Mesenchymal stem cell (in vitro differentiated cells and primary cell): ENCODE measurements at regions not wholly inside any gene's neighbourhood (a gene's known extent, or its start where the extent isn't known, plus 50 kb on each side); places are given as distances from the start of the nearest gene placed in this dataset.
A peak's percentile ranks its signal among the peaks of the same experiment; 100 is the strongest.

Source experiments
- DNase-seq: peaks from one replicate; pipeline ENCODE4 v3.0.0-alpha.2; 2013
- H2AFZ ChIP-seq: one replicate; pipeline ENCODE4 v1.6.1; 2013; ENCODE audit warnings: low read depth, mild to moderate bottlenecking, control low read depth, inconsistent platforms, low read length, moderate library complexity
- H2AK5ac ChIP-seq: 2 replicates; pipeline ENCODE4 v1.6.1; 2013; ENCODE audit warnings: low read length, moderate library complexity, mild to moderate bottlenecking, inconsistent platforms; ENCODE audit not compliant: severe bottlenecking
- H2BK120ac ChIP-seq: one replicate; pipeline ENCODE4 v1.6.1; 2013; ENCODE audit warnings: low read depth, mild to moderate bottlenecking, inconsistent platforms, low read length, moderate library complexity
- H2BK12ac ChIP-seq, 2 experiments: one replicate each; pipeline ENCODE4 v1.6.1; 2013; ENCODE audit warnings: inconsistent platforms in 2 of 2, low read length in 2 of 2, mild to moderate bottlenecking in 2 of 2, moderate library complexity in 2 of 2, control low read depth in 1 of 2
- H2BK15ac ChIP-seq: one replicate; pipeline ENCODE4 v1.6.1; 2013; ENCODE audit warnings: mild to moderate bottlenecking, low read depth, inconsistent platforms; ENCODE audit not compliant: poor library complexity, severe bottlenecking
- H2BK5ac ChIP-seq: 2 replicates; pipeline ENCODE4 v1.6.1; 2013; ENCODE audit warnings: low read depth, mild to moderate bottlenecking, low read length, control low read depth, inconsistent platforms; ENCODE audit not compliant: poor library complexity, severe bottlenecking
- H3K14ac ChIP-seq, 2 experiments: one replicate each; pipeline ENCODE4 v1.6.1; 2013; ENCODE audit warnings: inconsistent platforms in 2 of 2, low read length in 2 of 2, control low read depth in 1 of 2, mild to moderate bottlenecking in 1 of 2, moderate library complexity in 1 of 2
- H3K18ac ChIP-seq, 2 experiments: one replicate each; pipeline ENCODE4 v1.6.1; 2013; ENCODE audit warnings: inconsistent platforms in 2 of 2, low read length in 2 of 2, control low read depth in 1 of 2, low read depth in 1 of 2, mild to moderate bottlenecking in 1 of 2
- H3K23ac ChIP-seq, 2 experiments: one replicate each; pipeline ENCODE4 v1.6.1; 2013; ENCODE audit warnings: inconsistent platforms in 2 of 2, low read length in 2 of 2, mild to moderate bottlenecking in 2 of 2, moderate library complexity in 2 of 2, control low read depth in 1 of 2
- H3K27ac ChIP-seq: 2 replicates; pipeline ENCODE4 v1.5.1; 2013; ENCODE audit warnings: mild to moderate bottlenecking, moderate library complexity, low read length, control low read depth, inconsistent platforms; ENCODE audit not compliant: poor library complexity, severe bottlenecking
- H3K27me3 ChIP-seq, 2 experiments: 2 replicates each; pipeline versions ENCODE4 v1.6.1 to v1.7.0; 2013; ENCODE audit warnings: low read length in 2 of 2, mild to moderate bottlenecking in 2 of 2, moderate library complexity in 2 of 2, control low read depth in 1 of 2, inconsistent platforms in 1 of 2; ENCODE audit not compliant: control insufficient read depth in 1 of 2, insufficient read depth in 1 of 2
- H3K36me3 ChIP-seq, 2 experiments: 2 replicates each; pipeline versions ENCODE4 v1.6.1 to v1.7.0; 2013; ENCODE audit warnings: low read length in 2 of 2, control low read depth in 1 of 2, inconsistent platforms in 1 of 2, low read depth in 1 of 2, mild to moderate bottlenecking in 1 of 2; ENCODE audit not compliant: insufficient read depth in 2 of 2, control insufficient read depth in 1 of 2
- H3K4ac ChIP-seq, 2 experiments: one replicate each; pipeline ENCODE4 v1.6.1; 2013; ENCODE audit warnings: inconsistent platforms in 2 of 2, low read length in 2 of 2, mild to moderate bottlenecking in 2 of 2, moderate library complexity in 2 of 2, control low read depth in 1 of 2, low read depth in 1 of 2
- H3K4me1 ChIP-seq: 2 replicates; pipeline ENCODE4 v1.6.1; 2013; ENCODE audit warnings: low read depth, low read length, control low read depth; ENCODE audit not compliant: control insufficient read depth, insufficient read depth
- H3K4me2 ChIP-seq: 2 replicates; pipeline ENCODE4 v1.6.1; 2013; ENCODE audit warnings: low read length, mild to moderate bottlenecking, inconsistent platforms; ENCODE audit not compliant: poor library complexity, severe bottlenecking
- H3K4me3 ChIP-seq, 2 experiments: 2 replicates each; pipeline versions ENCODE4 v1.5.1 to v1.7.0; 2013; ENCODE audit warnings: low read length in 2 of 2, mild to moderate bottlenecking in 2 of 2, control low read depth in 1 of 2, low read depth in 1 of 2; ENCODE audit not compliant: insufficient read depth in 1 of 2
- H3K79me1 ChIP-seq: replicated peaks from 2 replicates; pipeline ENCODE4 v1.6.1; 2013; ENCODE audit warnings: mild to moderate bottlenecking, control low read depth, low read length, inconsistent platforms; ENCODE audit not compliant: poor library complexity, severe bottlenecking
- H3K9ac ChIP-seq: 2 replicates; pipeline ENCODE4 v1.7.0; 2013; ENCODE audit warnings: mild to moderate bottlenecking, low read length, moderate library complexity
- H3K9me3 ChIP-seq: 2 replicates; pipeline ENCODE4 v1.7.0; 2013; ENCODE audit warnings: mild to moderate bottlenecking, low read length; ENCODE audit not compliant: control insufficient read depth
- H4K8ac ChIP-seq: one replicate; pipeline ENCODE4 v1.6.1; 2013; ENCODE audit warnings: inconsistent platforms, mild to moderate bottlenecking, low read length, moderate library complexity
- H4K91ac ChIP-seq: one replicate; pipeline ENCODE4 v1.6.1; 2013; ENCODE audit warnings: mild to moderate bottlenecking, low read length, inconsistent platforms
- WGBS: methylation state at CpG from one replicate; pipeline ENCODE4 v1.1.7; 2013; ENCODE audit warnings: mixed read lengths; 5-methylcytosine and 5-hydroxymethylcytosine counted together

GRCh38 chr2:234409590-234409989, 87.3 kb downstream of the ARL4C start:
- H2BK5ac ChIP-seq: no peak overlapping the region
- H2BK120ac ChIP-seq: no peak overlapping the region

DNA sequence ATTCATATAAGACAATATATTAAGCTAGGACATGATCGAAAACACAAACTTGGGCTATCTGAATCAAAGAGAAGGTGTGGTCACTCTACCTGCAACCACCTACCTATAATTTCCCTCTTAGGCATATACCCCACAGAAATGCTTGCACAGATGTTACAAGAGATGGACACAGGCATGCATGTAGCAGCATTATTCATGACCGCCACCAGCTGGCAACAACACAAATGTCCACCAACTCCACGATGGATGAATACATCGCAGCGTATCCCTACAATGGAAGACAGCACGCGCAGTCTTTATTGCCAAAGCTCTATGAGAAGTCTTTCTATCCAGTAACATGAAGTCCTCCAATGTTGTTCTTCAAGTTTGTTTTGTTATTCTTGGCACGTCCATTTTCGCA, 90.8 kb downstream of the ARL4C start:
- Histone ChIP-seq H3K27ac (no peak overlapping the region), H2BK12ac (no peak overlapping the region), H3K36me3 (no peaks in the 10 kb centered on the region), H2BK15ac (no peak overlapping the region), H3K79me1 (no peaks in the 10 kb centered on the region), H3K4ac (no peak overlapping the region), H2AK5ac (no peak overlapping the region), H3K9me3 (no peaks in the 10 kb centered on the region), H2BK5ac (no peak overlapping the region), H3K9ac (no peak overlapping the region), H3K14ac (no peak overlapping the region), H3K4me3 (no peak overlapping the region), H2BK120ac (no peak overlapping the region), H2AFZ (no peak overlapping the region), H3K18ac (no peak overlapping the region), H3K27me3 (no peaks in the 10 kb centered on the region), H4K8ac (no peak overlapping the region), H3K4me1 (peaks cover 9% of the 10 kb centered on the region), H4K91ac (no peak overlapping the region), H3K23ac (no peak overlapping the region), H3K4me2 (no peak overlapping the region)
- WGBS: 93% methylated on average over 8 of the region's 9 CpGs
- no peak for DNase-seq

More at GRCh38 chr2:234409590-234409989, 87.3 kb downstream of the ARL4C start:
- H3K23ac ChIP-seq: no peak overlapping the region
- no peak overlapping the region for H3K4ac ChIP-seq
- 97% methylated on average over 7 of the region's 8 CpGs for WGBS
- no peak overlapping the region for H2AFZ ChIP-seq
- H3K4me3 ChIP-seq: no peak overlapping the region
- no peaks in the 10 kb centered on the region for H3K9me3 ChIP-seq
- H3K4me1 ChIP-seq: peaks cover 7% of the 10 kb centered on the region
- H3K4me2 ChIP-seq: no peak overlapping the region
- DNase-seq: no peak
- no peaks in the 10 kb centered on the region for H3K36me3 ChIP-seq
- H2BK12ac ChIP-seq: no peak overlapping the region
- no peak overlapping the region for H3K14ac ChIP-seq
- no peak overlapping the region for H4K91ac ChIP-seq
- H3K27me3 ChIP-seq: no peaks in the 10 kb centered on the region
- no peaks in the 10 kb centered on the region for H3K79me1 ChIP-seq
- no peak overlapping the region for H3K27ac ChIP-seq
- no peak overlapping the region for H3K9ac ChIP-seq
- H2BK15ac ChIP-seq: no peak overlapping the region
- no peak overlapping the region for H3K18ac ChIP-seq
- H4K8ac ChIP-seq: no peak overlapping the region
- H2AK5ac ChIP-seq: peak overlapping the region; percentile 74

DNA sequence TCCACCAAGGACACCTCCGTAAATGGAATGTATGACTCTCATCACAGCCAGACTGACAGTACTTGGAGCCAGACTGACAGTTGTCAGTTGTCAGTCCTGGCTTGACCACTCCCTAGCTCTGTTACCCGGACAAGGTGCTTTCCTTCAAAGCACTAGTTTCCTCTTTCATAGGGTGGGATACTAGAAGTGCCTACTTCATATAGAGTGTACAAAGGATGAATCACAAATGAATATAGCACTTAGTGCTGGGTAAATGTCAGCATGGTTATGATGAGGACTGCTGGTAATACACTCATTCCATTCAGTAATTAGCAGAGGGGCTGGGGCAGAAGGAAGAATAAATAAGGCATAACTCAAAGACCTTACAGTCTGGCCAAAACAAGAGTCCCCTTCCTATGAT, 91.4 kb downstream of the ARL4C start:
- Histone ChIP-seq H3K9ac (no peak overlapping the region), H3K36me3 (no peaks in the 10 kb centered on the region), H2BK12ac (no peak overlapping the region), H2BK5ac (no peak overlapping the region), H3K4me1 (peaks cover 9% of the 10 kb centered on the region), H3K14ac (no peak overlapping the region), H3K9me3 (no peaks in the 10 kb centered on the region), H3K4ac (no peak overlapping the region), H3K4me2 (no peak overlapping the region), H3K23ac (no peak overlapping the region), H2AK5ac (no peak overlapping the region), H2AFZ (no peak overlapping the region), H3K27ac (no peak overlapping the region), H4K91ac (no peak overlapping the region), H3K27me3 (no peaks in the 10 kb centered on the region), H3K79me1 (no peaks in the 10 kb centered on the region), H3K4me3 (no peak overlapping the region), H3K18ac (no peak overlapping the region), H2BK15ac (no peak overlapping the region), H4K8ac (no peak overlapping the region), H2BK120ac (no peak overlapping the region)
- DNase-seq: no peak
- WGBS: 100% methylated on average over 2 of the region's 2 CpGs

GRCh38 chr2:234404957-234405356, 91.9 kb downstream of the ARL4C start:
- Histone ChIP-seq H3K23ac (no peak overlapping the region), H3K4me3 (no peak overlapping the region), H3K9me3 (no peaks in the 10 kb centered on the region), H4K91ac (no peak overlapping the region), H3K18ac (no peak overlapping the region), H3K14ac (no peak overlapping the region), H3K79me1 (no peaks in the 10 kb centered on the region), H2AK5ac (no peak overlapping the region), H3K27me3 (no peaks in the 10 kb centered on the region), H2BK5ac (no peak overlapping the region), H2AFZ (no peak overlapping the region), H3K4me1 (peaks cover 7% of the 10 kb centered on the region), H2BK120ac (no peak overlapping the region), H3K4ac (no peak overlapping the region), H4K8ac (no peak overlapping the region), H3K27ac (no peak overlapping the region), H3K4me2 (no peak overlapping the region), H3K9ac (no peak overlapping the region), H2BK12ac (no peak overlapping the region), H3K36me3 (no peaks in the 10 kb centered on the region), H2BK15ac (no peak overlapping the region)
- 87% methylated on average over 8 of the region's 8 CpGs for WGBS
- DNase-seq: no peak
